ENCODE measurements at regions not wholly inside any gene's neighbourhood (a gene's known extent, or its start where the extent isn't known, plus 50 kb on each side); places are given as distances from the start of the nearest gene placed in this dataset.

DNA sequence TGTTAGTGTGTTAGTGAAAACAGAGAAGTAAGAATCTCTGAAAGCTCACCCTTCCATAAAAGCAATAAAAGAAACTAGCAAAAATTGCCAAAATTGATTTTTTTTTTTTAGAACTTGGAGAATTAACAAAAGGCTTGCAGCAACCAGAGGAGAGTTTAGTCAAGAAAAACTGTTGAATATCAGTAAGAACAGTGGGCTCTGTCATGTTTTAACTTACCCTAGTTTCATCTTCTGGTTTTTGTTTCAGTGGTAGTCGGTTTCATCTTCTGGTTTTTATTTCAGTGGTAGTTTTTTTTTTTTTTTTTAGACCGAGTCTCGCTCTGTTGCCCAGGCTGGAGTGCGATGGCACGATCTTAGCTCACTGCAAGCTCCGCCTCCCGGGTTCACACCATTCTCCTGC is 580.9 kb downstream of the NYAP2 start:
- no peak for DNase-seq (ENCODE audit: low read depth)

GRCh38 chr2:225971433-225971832 is 571.9 kb downstream of the NYAP2 start:
- DNase-seq (ENCODE audit: low read depth) = no peak

DNA sequence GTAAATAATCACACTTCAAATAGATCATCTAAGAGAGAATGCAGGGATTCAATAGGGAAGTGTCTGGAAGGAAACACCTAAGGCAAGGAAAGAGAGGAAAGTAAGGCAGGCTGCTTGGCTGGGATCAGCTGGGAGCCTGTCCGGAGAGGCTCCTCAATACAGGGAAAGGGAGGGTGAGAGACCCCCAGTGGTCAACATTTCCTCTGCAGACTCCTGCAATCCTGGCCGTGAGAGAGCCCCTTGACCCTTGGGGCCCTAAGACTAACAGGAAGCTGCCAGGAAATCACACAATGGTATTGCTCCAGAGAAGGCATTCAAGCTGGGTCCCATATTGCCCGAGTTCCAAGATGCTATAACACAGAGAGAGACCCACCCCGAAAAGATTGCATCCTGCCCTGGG is 549.4 kb downstream of the NYAP2 start:
- DNase-seq (ENCODE audit: low read depth) = no peak

- DNase-seq (ENCODE audit: low read depth) = no peak
Observed at GRCh38 chr2:225938991-225939390, 539.5 kb downstream of the NYAP2 start.

- no peak for DNase-seq (ENCODE audit: low read depth)
Observed at GRCh38 chr2:225937625-225938187, 538.2 kb downstream of the NYAP2 start.

GRCh38 chr2:225932811-225933413 is 533.4 kb downstream of the NYAP2 start:
- DNase-seq (ENCODE audit: low read depth) = no peak

- no peak for DNase-seq (ENCODE audit: low read depth)
Observed at GRCh38 chr2:225930687-225931086, 531.2 kb downstream of the NYAP2 start.

DNA sequence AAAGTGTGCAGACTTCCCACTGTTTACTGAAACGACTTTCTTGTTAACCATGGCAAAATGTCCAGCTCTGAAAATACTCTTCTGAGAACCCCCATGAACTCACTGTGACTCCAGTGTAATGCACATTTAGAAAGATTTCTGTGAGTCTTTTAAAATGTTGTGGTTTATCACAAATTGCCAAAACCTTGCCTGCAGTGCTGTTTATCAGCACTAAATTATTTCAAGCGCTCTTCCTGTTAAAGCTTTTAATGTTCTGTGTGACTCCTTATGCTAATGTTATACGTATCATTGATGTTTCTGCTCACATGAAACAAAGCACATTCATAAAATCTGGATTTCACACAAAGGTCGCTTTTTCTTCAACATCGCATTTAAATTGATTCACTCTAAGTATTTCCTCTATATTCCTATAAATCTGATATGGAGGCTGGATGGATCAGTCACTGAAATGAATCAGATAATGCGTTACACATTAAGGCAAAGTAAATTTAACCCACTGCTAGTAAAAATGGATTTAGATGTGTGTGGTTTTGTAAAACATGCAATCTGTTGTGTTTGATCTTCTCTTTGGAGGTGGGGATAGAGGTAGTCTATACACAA is 521.2 kb downstream of the NYAP2 start:
- DNase-seq (ENCODE audit: low read depth) = no peak

- no peak for DNase-seq (ENCODE audit: low read depth)
Observed at GRCh38 chr2:225916692-225917091, 517.2 kb downstream of the NYAP2 start.

DNA sequence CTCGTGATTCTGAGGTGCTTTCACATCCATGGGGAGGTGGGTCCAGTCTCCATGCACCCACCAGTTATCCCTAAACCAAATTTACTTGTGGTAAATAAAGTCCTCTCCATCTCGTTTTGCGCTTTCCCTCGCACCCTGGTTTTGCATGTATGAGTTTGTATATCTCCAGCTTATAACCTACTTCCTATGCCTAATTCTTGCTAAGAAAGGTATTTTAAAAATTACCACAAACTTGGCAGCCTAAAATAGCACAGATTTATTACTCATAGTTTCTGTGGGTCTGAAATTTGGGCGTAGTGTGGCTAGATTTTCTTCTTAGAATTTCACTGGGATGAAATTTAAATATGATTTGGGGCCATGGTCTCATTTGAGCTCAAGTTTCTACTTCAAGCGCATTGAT is 511.5 kb downstream of the NYAP2 start:
- DNase-seq (ENCODE audit: low read depth) = no peak

GRCh38 chr2:225895126-225895525 is 495.6 kb downstream of the NYAP2 start:
- DNase-seq (ENCODE audit: low read depth) = no peak

DNA sequence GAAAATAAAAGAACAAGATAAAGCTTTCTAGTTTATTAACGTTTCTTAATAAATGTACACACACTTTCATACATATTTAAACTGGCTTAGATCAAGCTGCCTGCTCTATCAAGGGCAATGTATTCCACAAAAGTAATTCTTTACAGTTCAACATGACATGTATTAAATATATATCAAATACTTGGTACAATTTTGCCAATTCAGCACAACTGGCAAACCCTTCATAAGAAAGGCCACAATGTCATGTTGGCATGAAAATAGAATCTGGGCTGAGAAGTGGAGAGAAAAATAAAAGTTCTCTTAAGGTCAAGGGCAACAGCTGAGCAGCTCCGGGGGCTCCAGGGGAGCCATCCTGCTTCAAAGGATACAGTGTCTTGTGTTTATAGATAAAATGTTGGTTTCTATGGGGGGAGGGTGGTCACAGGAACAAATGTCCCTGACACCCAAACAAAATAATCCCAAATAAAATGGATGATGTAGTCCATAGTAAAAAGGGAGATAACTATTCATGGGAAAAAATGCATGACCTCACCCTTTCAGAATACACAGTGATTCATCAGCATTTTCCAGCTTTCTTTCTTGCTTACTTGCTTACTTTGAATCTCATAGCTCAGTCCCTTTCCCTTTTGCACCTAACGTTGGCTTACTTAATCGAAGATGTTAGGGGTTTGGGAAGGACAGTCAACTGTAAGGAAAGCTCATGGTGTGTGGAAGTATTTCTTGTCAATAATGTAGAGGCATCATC is 494.9 kb downstream of the NYAP2 start:
- DNase-seq (ENCODE audit: low read depth) = no peak

GRCh38 chr2:225893151-225893550 is 493.6 kb downstream of the NYAP2 start:
- no peak for DNase-seq (ENCODE audit: low read depth)

DNA sequence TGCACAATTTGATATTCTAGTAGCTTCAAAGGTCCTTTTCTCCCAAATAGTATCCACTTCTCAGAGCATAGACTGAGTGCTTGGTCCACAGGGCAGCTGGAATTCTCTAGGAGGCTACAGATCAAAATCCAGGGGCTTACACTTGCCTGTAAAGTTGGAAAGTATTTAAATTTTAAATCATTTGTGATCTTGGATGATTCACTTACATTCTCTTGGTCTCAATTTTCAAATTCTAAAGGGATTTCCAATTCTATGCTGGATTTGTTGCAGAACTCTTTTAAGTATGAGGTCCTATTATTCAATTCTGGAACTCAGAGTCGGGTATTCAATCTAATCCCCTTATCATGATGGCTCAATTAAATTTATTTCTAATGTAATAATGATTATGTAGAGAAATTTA is 492.3 kb downstream of the NYAP2 start:
- no peak for DNase-seq (ENCODE audit: low read depth)

DNA sequence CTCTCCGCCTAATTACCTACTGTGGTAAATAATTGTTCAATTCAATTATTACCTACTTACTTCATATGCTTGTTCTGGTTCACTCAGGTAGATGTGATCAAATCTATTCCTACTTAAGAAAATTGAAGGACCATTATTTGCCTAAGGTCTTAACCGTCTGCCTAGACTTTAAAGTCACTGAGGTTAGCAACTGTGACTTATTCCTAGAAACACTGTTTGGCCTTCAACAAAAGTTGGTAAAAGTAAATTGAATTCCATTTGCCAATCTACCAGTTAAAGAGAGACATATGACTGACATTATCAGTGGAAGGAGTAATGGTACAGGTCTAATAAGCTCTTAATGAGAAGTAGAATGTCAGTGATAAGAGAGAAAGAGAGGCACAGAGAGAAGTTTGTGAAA is 491.5 kb downstream of the NYAP2 start:
- no peak for DNase-seq (ENCODE audit: low read depth)

DNA sequence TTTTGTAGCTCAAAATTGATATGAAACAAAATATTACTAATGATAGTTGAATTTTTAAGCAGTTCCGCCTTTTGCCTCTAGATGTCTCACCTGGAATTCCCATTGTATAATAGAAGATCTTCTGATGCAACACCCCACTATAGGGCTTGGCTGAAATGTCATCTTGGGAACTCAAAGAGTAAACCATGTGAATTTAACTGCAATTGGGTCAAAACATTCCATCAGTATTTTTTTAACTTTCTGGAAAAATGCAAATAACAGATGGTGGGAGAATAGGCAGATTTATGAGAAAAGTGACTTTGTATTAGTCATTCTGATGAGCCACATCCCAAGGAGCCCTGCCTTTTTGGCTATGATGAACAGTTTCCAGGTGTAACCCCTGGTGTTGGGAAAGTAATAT is 489.9 kb downstream of the NYAP2 start:
- DNase-seq (ENCODE audit: low read depth) = no peak

GRCh38 chr2:225867071-225867470 is 467.6 kb downstream of the NYAP2 start:
- DNase-seq (ENCODE audit: low read depth) = no peak

DNA sequence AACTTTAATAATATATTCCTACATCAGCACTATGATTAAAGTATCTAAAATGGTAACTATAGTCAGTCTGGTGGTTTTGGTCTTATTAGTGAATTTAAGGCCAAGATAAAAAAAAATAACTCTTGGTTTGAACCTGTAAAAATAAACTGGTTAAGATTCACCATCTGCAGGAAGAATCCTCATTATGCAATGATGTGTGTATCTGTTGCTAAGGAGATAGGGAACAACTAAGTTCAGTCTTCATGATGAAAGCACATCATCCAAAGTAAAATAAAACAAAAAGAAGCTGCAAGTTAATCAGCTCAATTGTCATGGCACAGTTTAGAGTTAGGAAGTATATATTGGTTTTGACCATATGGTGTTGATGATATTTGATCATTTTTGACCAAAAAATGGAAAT is 466.0 kb downstream of the NYAP2 start:
- no peak for DNase-seq (ENCODE audit: low read depth)

GRCh38 chr2:225864394-225864793 is 464.9 kb downstream of the NYAP2 start:
- DNase-seq (ENCODE audit: low read depth) = no peak

GRCh38 chr2:225842939-225843338 is 443.4 kb downstream of the NYAP2 start:
- DNase-seq (ENCODE audit: low read depth) = no peak

DNA sequence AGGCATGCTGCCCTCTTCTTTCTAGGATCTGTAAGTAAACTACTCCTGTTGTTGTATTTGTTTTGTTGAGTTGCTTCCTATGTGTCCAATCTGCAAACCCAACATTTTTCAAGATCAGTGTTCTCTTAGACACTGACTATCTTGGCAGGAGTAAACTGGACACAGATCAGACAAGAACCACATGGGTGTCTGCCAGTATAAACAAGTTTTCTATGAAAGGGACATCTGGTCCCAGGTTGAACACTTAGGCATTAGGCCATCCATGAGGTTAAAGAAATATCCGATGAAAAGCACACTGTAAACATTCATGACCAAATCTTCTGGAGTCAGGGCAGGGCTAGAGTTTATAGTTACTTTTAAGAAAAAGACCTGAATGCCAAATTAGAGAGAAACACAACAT is 441.8 kb downstream of the NYAP2 start:
- DNase-seq (ENCODE audit: low read depth) = no peak

GRCh38 chr2:225837328-225837727 is 437.8 kb downstream of the NYAP2 start:
- DNase-seq (ENCODE audit: low read depth) = no peak

- DNase-seq (ENCODE audit: low read depth) = no peak
Observed at GRCh38 chr2:225824748-225825449, 425.4 kb downstream of the NYAP2 start.
